GM12892 (cell line): ENCODE measurements at regions not wholly inside any gene's neighbourhood (a gene's known extent, or its start where the extent isn't known, plus 50 kb on each side); places are given as distances from the start of the nearest gene placed in this dataset.

ENCODE experiments used
- POLR2A ChIP-seq: IDR thresholded peaks from 2 replicates; pipeline ENCODE4 v1.6.1; 2011; ENCODE audit warnings: low read depth, low read length, control low read depth
- POLR2AphosphoS5 ChIP-seq: IDR thresholded peaks from 2 replicates; pipeline ENCODE4 v1.6.1; 2011; ENCODE audit warnings: low read depth, low read length, control low read depth

DNA sequence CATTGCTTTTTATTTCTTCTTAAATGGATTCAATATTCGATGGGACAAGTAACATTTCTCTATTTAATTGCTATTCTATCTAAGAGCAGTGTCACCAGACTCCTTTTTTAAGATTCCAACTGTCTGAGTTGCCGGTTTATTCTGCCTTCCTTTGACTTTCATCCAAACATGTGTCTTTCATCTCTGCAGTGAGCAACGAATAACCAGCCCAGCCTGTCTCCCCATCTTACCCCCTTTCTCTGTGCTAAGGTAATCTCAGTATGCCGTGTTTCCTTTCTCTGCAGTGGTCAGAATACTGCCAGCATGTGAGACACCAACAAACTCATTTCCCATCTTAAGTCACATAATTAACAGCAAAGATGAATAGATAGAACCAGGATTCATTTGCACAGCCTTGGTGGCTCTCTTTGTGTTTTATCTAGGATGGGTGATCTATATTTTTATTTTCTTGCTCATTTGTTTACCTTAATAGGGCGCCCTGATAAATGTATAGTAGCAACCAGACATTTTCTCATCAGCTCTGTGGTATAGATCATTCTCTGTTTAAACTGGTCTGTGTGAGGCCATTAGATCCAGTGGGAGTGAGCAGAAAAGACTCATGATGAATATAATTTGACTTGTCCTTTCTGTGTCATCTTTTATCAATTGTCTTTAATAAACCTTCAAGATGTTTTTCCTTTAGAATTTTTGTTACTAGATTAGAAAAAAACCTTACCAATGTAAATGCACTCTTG is 394.8 kb upstream of the IGFBP7 start:
- TF ChIP-seq POLR2AphosphoS5 (no peak), POLR2A (no peak)
